ENCODE measurements at regions not wholly inside any gene's neighbourhood (a gene's known extent, or its start where the extent isn't known, plus 50 kb on each side); places are given as distances from the start of the nearest gene placed in this dataset.

GRCh38 chr4:126548890-126549289, 1083.9 kb upstream of the INTU start:
- DNase-seq: no peak

DNA sequence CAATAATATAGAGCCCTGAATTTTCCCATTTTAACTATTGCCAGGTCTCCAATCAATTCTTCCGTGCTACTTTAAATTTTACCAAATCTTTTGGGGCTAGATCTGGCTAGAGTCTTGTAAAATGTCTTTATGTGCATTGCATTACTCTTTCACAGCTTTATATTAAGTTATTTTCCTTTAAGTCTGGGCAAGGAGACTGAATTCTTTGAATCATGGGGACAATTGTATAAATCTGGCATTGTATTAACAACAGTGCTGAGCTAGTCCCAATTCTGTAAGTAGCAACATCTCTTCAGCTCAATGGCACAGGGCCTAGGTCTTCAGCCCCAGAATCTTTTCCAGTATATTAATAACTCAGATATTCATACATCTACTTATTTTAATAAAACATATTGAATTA, 1080.4 kb upstream of the INTU start:
- no peak for DNase-seq

DNA sequence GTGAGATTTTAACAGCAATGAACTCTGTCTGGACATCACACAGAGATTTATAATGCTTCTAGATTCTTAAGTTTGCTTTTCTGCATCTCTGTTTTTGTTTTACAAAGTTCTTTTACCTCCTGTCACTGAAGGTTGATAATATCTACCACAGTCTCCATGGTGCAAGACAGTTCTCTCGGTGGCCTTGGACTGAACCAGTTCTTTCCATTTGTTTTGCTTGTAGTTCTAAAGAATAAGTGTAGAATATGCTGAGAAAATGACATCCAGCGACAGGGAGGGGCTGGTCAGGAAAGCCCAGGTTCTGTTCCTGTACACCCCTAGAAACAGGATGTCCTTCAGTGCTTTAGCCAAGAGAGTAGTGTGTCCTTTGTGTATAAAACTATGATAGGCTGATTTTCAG, 1079.5 kb upstream of the INTU start:
- no peak for DNase-seq

- DNase-seq: no peak
Measured at GRCh38 chr4:126558596-126558995, 1074.2 kb upstream of the INTU start.

GRCh38 chr4:126559961-126560360, 1072.8 kb upstream of the INTU start:
- no peak for DNase-seq

- no peak for DNase-seq
Measured at GRCh38 chr4:126560794-126561193, 1072.0 kb upstream of the INTU start.

- no peak for DNase-seq
Measured at GRCh38 chr4:126563389-126563788, 1069.4 kb upstream of the INTU start.

GRCh38 chr4:126564283-126564854, 1068.4 kb upstream of the INTU start:
- DNase-seq: no peak

DNA sequence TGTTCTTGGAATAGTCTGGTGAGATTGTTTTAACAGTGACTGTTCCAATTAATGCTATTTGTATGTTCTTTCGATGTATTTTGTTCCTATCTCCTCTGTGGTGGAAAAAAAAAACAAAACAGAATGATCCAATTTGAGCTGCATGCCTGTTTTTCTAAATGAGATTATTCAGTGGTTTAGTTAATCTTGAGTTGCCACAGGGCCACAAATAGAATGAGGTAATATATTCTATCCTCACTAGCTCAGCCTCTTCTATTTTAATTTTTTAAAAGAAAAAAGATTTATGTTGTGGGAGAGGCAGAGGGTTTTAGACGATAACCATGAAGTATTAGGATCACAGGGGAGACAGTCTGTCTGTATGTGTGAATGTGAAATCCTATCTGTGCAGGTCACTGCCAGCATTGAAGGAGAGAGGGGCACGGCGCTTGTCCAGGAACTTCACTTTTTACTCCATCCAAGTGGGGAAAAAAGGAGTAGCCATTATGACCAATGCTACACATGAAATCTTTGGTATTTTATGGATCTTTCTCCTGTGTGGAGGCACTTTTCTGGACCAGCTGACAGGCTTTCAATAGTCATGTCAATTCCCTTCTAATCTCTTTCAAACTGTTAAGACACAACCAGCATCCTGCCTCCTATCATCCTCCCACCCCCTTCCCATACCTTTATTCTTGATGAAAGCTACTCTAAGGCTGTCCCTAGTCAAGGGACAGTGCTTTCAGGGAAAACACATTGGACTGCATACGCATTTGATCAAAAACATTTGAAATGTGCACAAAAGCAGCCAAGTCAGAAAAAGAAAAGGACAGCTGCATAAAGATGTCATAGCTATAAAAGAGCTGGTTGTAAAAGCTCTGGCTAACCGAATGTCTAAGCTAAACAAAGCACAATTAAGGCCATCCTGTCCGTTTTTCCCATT, 1063.8 kb upstream of the INTU start:
- DNase-seq: no peak

DNA sequence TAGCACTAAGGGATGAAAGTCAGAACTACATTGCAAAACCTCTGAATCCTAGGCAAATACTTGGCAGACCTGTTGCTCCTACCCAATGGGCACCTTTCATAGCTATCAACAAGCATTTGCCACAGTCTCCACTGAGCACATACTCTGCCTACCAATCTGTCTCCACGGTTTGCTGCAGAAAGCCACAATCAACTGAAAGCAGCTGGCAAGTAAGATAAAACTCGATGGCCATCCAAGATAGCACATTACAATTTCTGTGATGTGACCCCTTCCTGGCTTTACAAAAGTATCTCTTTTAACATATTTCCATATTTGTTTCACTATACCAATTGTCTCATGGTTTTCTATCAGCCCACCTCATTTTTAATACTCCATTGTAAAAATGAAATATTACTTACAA, 1060.5 kb upstream of the INTU start:
- DNase-seq: no peak

- no peak for DNase-seq
Measured at GRCh38 chr4:126582737-126583136, 1050.0 kb upstream of the INTU start.

GRCh38 chr4:126583509-126583908, 1049.2 kb upstream of the INTU start:
- no peak for DNase-seq

- no peak for DNase-seq
Measured at GRCh38 chr4:126591583-126591982, 1041.2 kb upstream of the INTU start.

DNA sequence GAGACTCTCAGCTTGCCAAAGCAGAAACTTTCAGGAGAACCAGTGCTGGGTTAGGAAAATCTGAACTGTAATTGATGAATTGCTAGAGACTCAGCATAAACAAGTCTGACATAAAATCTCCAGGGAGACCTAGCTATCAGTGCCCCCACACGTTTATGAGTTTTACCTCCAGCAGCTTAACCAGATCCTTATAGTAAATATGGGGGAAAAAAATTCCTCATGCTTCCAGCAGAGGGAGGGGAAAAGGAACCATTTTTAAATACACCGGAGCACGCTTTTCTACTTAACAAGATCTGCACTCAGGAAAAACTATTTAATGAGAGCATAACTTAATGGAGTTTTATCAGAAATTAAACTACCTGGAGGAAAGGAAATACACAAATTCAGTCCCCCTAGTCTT, 1040.7 kb upstream of the INTU start:
- no peak for DNase-seq

DNA sequence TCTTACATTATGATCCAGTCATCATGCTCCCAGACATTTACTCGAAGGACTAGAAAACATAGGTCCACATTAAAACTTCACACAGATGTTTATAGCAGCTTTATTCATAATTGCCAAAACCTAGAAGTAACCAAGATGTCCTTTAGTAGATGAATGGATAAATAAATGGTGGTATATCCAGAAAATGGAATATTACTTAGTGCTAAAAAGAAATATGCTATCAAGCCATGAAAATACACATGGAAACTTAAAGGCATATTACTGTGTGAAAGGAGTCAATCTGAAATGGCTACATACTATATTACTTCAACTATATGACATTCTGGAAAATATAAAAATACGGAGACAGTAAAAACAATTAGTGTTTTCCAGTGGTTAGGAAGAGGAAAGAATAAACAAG, 1039.1 kb upstream of the INTU start:
- no peak for DNase-seq

- DNase-seq: no peak
Measured at GRCh38 chr4:126595643-126596042, 1037.1 kb upstream of the INTU start.

DNA sequence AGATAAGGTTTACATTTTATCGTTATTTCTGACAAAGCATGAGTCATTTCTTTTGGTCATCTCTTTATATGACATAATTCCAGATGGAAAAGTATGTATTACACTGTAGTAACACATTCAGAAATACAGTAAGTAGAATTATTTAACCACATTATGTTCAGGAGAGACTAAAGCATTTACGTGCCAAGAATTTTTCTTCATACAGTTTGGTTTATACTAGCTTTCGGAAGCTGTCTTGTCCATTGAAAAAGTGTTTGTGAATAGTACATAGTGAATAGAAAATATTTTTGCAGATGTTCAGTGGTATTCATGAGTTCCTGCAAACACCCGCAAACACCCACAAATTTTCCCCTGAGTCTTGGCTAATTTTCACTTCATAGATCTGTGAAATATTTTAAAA, 1033.0 kb upstream of the INTU start:
- no peak for DNase-seq

DNA sequence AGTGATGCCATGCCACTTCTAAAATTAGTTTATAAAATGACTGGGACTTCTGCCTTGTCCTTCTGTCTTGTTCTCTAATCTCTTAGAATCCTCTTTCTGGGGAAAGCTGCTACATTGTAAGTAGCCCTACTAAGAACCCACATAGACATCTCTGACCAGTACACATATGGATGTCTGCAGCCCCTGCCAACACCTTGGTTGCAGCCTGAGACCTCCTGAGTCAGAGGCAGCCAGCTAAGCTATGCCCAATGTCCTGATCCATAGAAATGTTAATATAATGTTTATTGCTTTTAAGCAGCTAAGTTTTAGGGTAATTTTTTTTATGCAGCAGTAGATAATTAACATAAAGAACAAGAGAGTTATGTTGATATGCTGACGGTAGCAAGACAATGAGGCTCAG, 1029.5 kb upstream of the INTU start:
- no peak for DNase-seq

- DNase-seq: no peak
Measured at GRCh38 chr4:126603825-126604224, 1028.9 kb upstream of the INTU start.

DNA sequence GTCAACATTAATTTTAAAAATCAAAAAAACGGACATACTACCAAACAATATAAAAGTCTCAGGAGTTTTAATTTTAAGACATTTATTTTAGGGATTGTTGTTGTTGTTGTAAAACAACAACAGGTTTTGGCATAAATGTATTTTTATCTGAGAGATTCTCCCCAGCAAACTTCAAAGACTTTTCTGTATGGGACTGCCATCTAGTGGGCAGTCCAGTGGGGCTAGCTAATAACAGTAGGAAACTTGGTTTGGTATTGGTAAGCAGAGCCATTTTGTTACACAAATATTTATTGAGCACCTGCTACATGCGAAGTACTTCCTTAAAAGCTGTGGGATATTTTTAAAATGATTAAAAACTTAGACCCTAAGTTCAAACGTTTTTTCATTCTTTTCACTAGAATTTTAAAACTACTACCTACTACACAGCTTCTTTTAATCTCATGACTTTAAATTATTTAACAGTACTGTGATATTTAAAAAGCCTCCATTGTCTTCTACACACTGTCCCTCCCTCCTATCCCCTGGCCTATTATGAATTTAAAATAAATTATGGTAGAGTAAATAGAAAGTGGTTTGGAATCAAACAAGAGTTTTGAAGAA, 1028.4 kb upstream of the INTU start:
- no peak for DNase-seq

- no peak for DNase-seq
Measured at GRCh38 chr4:126610933-126611332, 1021.8 kb upstream of the INTU start.

DNA sequence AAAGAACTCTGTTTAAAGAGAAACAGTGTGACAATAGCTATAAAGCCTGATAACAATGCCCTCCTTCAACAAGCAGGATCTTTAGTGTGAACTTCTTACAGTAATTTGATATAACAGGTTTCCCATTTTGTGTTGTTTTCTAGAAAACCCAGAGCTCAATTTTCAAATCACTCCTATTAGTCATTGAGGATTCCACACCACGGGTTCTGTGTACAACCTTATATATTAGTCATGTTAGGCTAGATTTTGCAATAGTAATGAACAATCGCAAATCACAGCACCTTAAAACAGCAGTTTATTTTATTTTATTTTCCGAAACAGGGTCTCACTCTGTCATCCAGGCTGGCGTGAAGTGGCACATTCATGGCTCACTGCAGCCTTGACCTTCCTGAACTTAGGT, 1020.9 kb upstream of the INTU start:
- DNase-seq: no peak

- no peak for DNase-seq
Measured at GRCh38 chr4:126614356-126614855, 1018.4 kb upstream of the INTU start.

DNA sequence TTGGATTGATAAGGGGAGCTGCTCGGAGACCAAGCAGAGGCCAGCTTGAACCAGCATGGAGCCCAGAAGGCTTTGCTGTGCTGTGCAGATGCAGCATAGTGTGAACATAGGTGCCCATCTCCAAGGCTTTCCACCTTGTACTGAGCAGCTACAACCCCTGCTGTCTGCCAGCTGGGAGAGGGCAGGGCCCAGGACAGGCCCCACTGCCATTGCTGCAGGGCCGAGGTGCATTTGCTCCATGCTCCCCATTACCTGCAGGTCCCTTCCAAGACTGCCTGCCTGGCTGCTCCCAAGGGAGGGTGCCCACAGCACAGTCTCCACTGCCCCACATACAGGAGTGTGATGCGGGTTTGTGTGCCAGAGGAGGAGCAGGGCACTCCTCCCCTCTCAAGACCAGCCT, 1016.0 kb upstream of the INTU start:
- no peak for DNase-seq
